Left lung (tissue), 4 donors: ENCODE measurements at regions not wholly inside any gene's neighbourhood (a gene's known extent, or its start where the extent isn't known, plus 50 kb on each side); places are given as distances from the start of the nearest gene placed in this dataset.
"Not testable (repeated sequence)": the region's sequence is repeated elsewhere in the genome, so short reads cannot be mapped to it uniquely, and the experiment has no call there.

Experiments used
- ATAC-seq: fragments of 200-7000 bp; cut with Tn5 transposase; one replicate; pipeline ENCODE4 v1.9.1; 2020; ENCODE audit warnings: moderate library complexity
- DNase-seq, 4 donors: peaks; one replicate each; pipeline ENCODE4 v3.0.0-alpha.2; 2013 to 2020
- H3K27ac ChIP-seq, 2 donors: fragments of 200-600 bp; sonication (generic) in 1 of 2; one replicate each; pipeline versions ENCODE4 v1.5.0 to v1.8.0; 2020 to 2021
- H3K27me3 ChIP-seq, 2 donors: fragments of 200-600 bp; sonication (generic) in 1 of 2; one replicate each; pipeline versions ENCODE4 v1.5.0 to v1.8.0; 2020 to 2021
- H3K36me3 ChIP-seq, 2 donors: fragments of 200-600 bp; sonication (generic) in 1 of 2; one replicate each; pipeline versions ENCODE4 v1.5.0 to v1.8.0; 2020 to 2021
- H3K4me1 ChIP-seq, 2 donors: fragments of 200-600 bp; one replicate each; pipeline ENCODE4 v1.8.0; 2021
- H3K4me3 ChIP-seq, 2 donors: fragments of 200-600 bp; sonication (generic) in 1 of 2; one replicate each; pipeline versions ENCODE4 v1.5.0 to v1.8.0; 2020 to 2021; ENCODE audit warnings: mild to moderate bottlenecking in 1 of 2
- H3K9me3 ChIP-seq, 2 donors: fragments of 200-600 bp; sonication (generic) in 1 of 2; one replicate each; pipeline versions ENCODE4 v1.5.0 to v1.8.0; 2020 to 2021
- CTCF ChIP-seq, 2 donors: fragments of 200-600 bp; sonication (generic) in 1 of 2; IDR thresholded peaks; one replicate each; pipeline versions ENCODE4 v1.5.0 to v1.8.0; 2021; ENCODE audit warnings: antibody characterized with exemption in 2 of 2
- intact Hi-C, 2 donors: fragments of 100-400 bp; cut with DNase I; formaldehyde crosslinking; loops; one replicate each; pipeline versions ENCODE4 v1.11.2 to v1.14.2; 2022
- donor health status: DM: no; HTN: yes; CAD: no.
- donor health status: DM: no; HTN: no; CAD: no.

GRCh38 chr5:67897431-67897830, 318.1 kb upstream of the PIK3R1 start:
- H3K27ac ChIP-seq = no peak overlapping the region
- peaks cover 3 to 4% of the 10 kb centered on the region in 2 donors for H3K4me1 ChIP-seq
- intact Hi-C loops = no loop called here
- no peak for DNase-seq
- ATAC-seq = no peak
- H3K4me3 ChIP-seq = no peak overlapping the region
- no peak for TF ChIP-seq CTCF (IDR thresholded peaks at IDR 0.05)
- H3K9me3 ChIP-seq = peaks cover 0 to 3% of the 10 kb centered on the region in 2 donors
- H3K27me3 ChIP-seq = no peaks in the 10 kb centered on the region
- H3K36me3 ChIP-seq = no peaks in the 10 kb centered on the region

- peaks cover 0 to 3% of the 10 kb centered on the region in 2 donors for H3K4me1 ChIP-seq
- DNase-seq = no peak
- no peak overlapping the region for H3K4me3 ChIP-seq
- no peaks in the 10 kb centered on the region for H3K36me3 ChIP-seq
- H3K27me3 ChIP-seq = no peaks in the 10 kb centered on the region
- H3K9me3 ChIP-seq = peaks cover 0 to 3% of the 10 kb centered on the region in 2 donors
- TF ChIP-seq CTCF (IDR thresholded peaks at IDR 0.05) = no peak
- intact Hi-C loops = no loop called here
- peak overlapping the region in 1 of 2 donors; percentile 40 for H3K27ac ChIP-seq
- no peak for ATAC-seq
Measured at GRCh38 chr5:67896930-67897313, 318.6 kb upstream of the PIK3R1 start.

GRCh38 chr5:67896311-67896929, 319.1 kb upstream of the PIK3R1 start:
- Histone ChIP-seq H3K9me3 (peaks cover 0 to 3% of the 10 kb centered on the region in 2 donors), H3K27me3 (no peaks in the 10 kb centered on the region), H3K4me3 (no peak overlapping the region), H3K36me3 (no peaks in the 10 kb centered on the region), H3K4me1 (peaks cover 0 to 3% of the 10 kb centered on the region in 2 donors), H3K27ac (peak overlapping the region in 1 of 2 donors; percentile 40)
- DNase-seq (no peak), ATAC-seq (peak; percentile 30)
- intact Hi-C loops = no loop called here
- TF ChIP-seq CTCF (IDR thresholded peaks at IDR 0.05) = no peak

GRCh38 chr5:67889870-67890269, 325.7 kb upstream of the PIK3R1 start:
- H3K4me1 ChIP-seq, H3K36me3 ChIP-seq, H3K27ac ChIP-seq, intact Hi-C loops, ATAC-seq, DNase-seq, H3K9me3 ChIP-seq, H3K27me3 ChIP-seq, H3K4me3 ChIP-seq: not testable (repeated sequence)

- Histone ChIP-seq H3K36me3 (no peaks in the 10 kb centered on the region), H3K9me3 (no peaks in the 10 kb centered on the region), H3K4me1 (no peaks in the 10 kb centered on the region), H3K27me3 (no peaks in the 10 kb centered on the region), H3K4me3 (no peak overlapping the region), H3K27ac (no peak overlapping the region)
- DNase-seq = no peak
- no peak for TF ChIP-seq CTCF (IDR thresholded peaks at IDR 0.05)
- intact Hi-C loops = no loop called here
- no peak for ATAC-seq
Measured at GRCh38 chr5:67887748-67888161, 327.8 kb upstream of the PIK3R1 start.

GRCh38 chr5:67886761-67887160, 328.8 kb upstream of the PIK3R1 start:
- Histone ChIP-seq H3K27ac (no peak overlapping the region), H3K36me3 (no peaks in the 10 kb centered on the region)
- intact Hi-C loops = no loop called here

More at GRCh38 chr5:67886761-67887160, 328.8 kb upstream of the PIK3R1 start:
- Histone ChIP-seq H3K4me1 (no peaks in the 10 kb centered on the region), H3K9me3 (no peaks in the 10 kb centered on the region), H3K27me3 (no peaks in the 10 kb centered on the region), H3K4me3 (no peak overlapping the region)
- DNase-seq (no peak), ATAC-seq (no peak)
- TF ChIP-seq CTCF (IDR thresholded peaks at IDR 0.05) = no peak
